Esophagus squamous epithelium (tissue), 4 donors: ENCODE measurements at regions not wholly inside any gene's neighbourhood (a gene's known extent, or its start where the extent isn't known, plus 50 kb on each side); places are given as distances from the start of the nearest gene placed in this dataset.

Experiments
- CTCF ChIP-seq, 6 experiments: fragments of 450-650 bp in 4 of 6; fragments of 200-600 bp in 2 of 6; sonication (generic) in 2 of 6; IDR thresholded peaks; one replicate each; pipeline ENCODE4 v1.5.1; 2016 to 2019; ENCODE audit warnings: antibody characterized with exemption in 6 of 6, mild to moderate bottlenecking in 4 of 6, moderate library complexity in 4 of 6
- POLR2A ChIP-seq, 4 donors: fragments of 450-650 bp; IDR thresholded peaks; one replicate each; pipeline ENCODE4 v1.6.1; 2017; ENCODE audit warnings: antibody characterized with exemption in 4 of 4, mild to moderate bottlenecking in 4 of 4, moderate library complexity in 3 of 4

- TF ChIP-seq CTCF (IDR thresholded peaks at IDR 0.05) (no peak), POLR2A (IDR thresholded peaks at IDR 0.05) (no peak)
These were observed 115.3 kb upstream of the ITGA1 start for GRCh38 chr5:52672459-52672858.
